ENCODE measurements at regions not wholly inside any gene's neighbourhood (a gene's known extent, or its start where the extent isn't known, plus 50 kb on each side); places are given as distances from the start of the nearest gene placed in this dataset.

- TF ChIP-seq POLR2AphosphoS5 (IDR thresholded peaks at IDR 0.05; ENCODE audit: low read depth, low read length) (no peak), POLR2A (IDR thresholded peaks at IDR 0.05; ENCODE audit: low read depth, low read length) (no peak), TAF1 (IDR thresholded peaks at IDR 0.05; ENCODE audit: borderline replicate concordance, low read depth, low read length) (no peak)
Measured at GRCh38 chr13:91172160-91172559, 175.3 kb upstream of the MIR17HG start.

Data from GM12892 (cell line).